Neural cell (in vitro differentiated cells): ENCODE measurements at regions not wholly inside any gene's neighbourhood (a gene's known extent, or its start where the extent isn't known, plus 50 kb on each side); places are given as distances from the start of the nearest gene placed in this dataset.

Source experiments
- H2AFZ ChIP-seq: fragments of 200-600, 300-800 bp; sonication (generic), shearing (Covaris generic); 2 replicates; pipeline ENCODE4 v1.6.0; 2014; ENCODE audit warnings: low read depth, mild to moderate bottlenecking, antibody characterized with exemption, low read length, moderate library complexity
- H3F3A ChIP-seq: fragments of 200-600 bp; shearing (Covaris generic); 2 replicates; pipeline ENCODE4 v1.6.1; 2016; ENCODE audit warnings: mild to moderate bottlenecking, moderate library complexity, mixed read lengths, antibody characterized with exemption, low read length; ENCODE audit not compliant: insufficient read depth, poor library complexity, severe bottlenecking
- H3K27ac ChIP-seq: fragments of 200-600, 300-800 bp; sonication (generic), shearing (Covaris generic); 2 replicates; pipeline ENCODE4 v1.5.1; 2014; ENCODE audit warnings: mild to moderate bottlenecking, low read length, moderate library complexity
- H3K27me3 ChIP-seq: fragments of 300-800, 200-600 bp; sonication (generic), shearing (Covaris generic); 2 replicates; pipeline ENCODE4 v1.6.0; 2014; ENCODE audit warnings: mild to moderate bottlenecking, low read depth, low read length, moderate library complexity; ENCODE audit not compliant: insufficient read depth
- H3K36me3 ChIP-seq: fragments of 300-800, 200-600 bp; sonication (generic), shearing (Covaris generic); 2 replicates; pipeline ENCODE4 v1.5.1; 2014; ENCODE audit warnings: mild to moderate bottlenecking, antibody characterized with exemption, low read length, moderate library complexity; ENCODE audit not compliant: insufficient read depth
- H3K4me2 ChIP-seq: fragments of 300-800, 200-600 bp; sonication (generic), shearing (Covaris generic); 2 replicates; pipeline ENCODE4 v1.6.0; 2014; ENCODE audit warnings: mild to moderate bottlenecking, low read length
- H3K4me3 ChIP-seq: fragments of 300-800, 200-600 bp; sonication (generic), shearing (Covaris generic); 2 replicates; pipeline ENCODE4 v1.5.1; 2014; ENCODE audit warnings: mild to moderate bottlenecking, low read length, moderate library complexity
- H3K79me2 ChIP-seq: fragments of 200-600 bp; shearing (Covaris generic); replicated peaks from 2 replicates; pipeline ENCODE4 v1.6.0; 2014; ENCODE audit warnings: mild to moderate bottlenecking, low read length, moderate library complexity; ENCODE audit not compliant: insufficient read depth
- H3K9ac ChIP-seq: fragments of 300-800, 200-600 bp; sonication (generic), shearing (Covaris generic); 2 replicates; pipeline ENCODE4 v1.6.1; 2016; ENCODE audit warnings: mild to moderate bottlenecking, low read length, mixed read lengths
- H3K9me2 ChIP-seq: fragments of 200-600 bp; shearing (Covaris generic); 2 replicates; pipeline ENCODE4 v1.6.1; 2016; ENCODE audit warnings: mild to moderate bottlenecking, low read length, mixed read lengths; ENCODE audit not compliant: insufficient read depth
- H3K9me3 ChIP-seq: fragments of 200-600, 300-800 bp; sonication (generic), shearing (Covaris generic); 2 replicates; pipeline ENCODE4 v1.6.1; 2016; ENCODE audit warnings: mild to moderate bottlenecking, mixed run types, low read length, moderate library complexity, mixed read lengths
- H4K20me1 ChIP-seq: fragments of 200-600 bp; shearing (Covaris generic); 2 replicates; pipeline ENCODE4 v1.6.1; 2016; ENCODE audit warnings: mild to moderate bottlenecking, mixed run types; ENCODE audit not compliant: insufficient read depth
- CTCF ChIP-seq: fragments of 450-650 bp; IDR thresholded peaks from 2 replicates; pipeline ENCODE4 v1.5.1; 2014; ENCODE audit warnings: antibody characterized with exemption, mild to moderate bottlenecking, moderate library complexity; ENCODE audit not compliant: poor library complexity, severe bottlenecking
- EP300 ChIP-seq: fragments of 450-650 bp; conservative IDR thresholded peaks from 2 replicates; pipeline ENCODE4 v1.6.1; 2014; ENCODE audit warnings: antibody characterized with exemption, mild to moderate bottlenecking, moderate library complexity; ENCODE audit not compliant: poor library complexity, severe bottlenecking
- EZH2 ChIP-seq: fragments of 200-600, 300-800 bp; shearing (Covaris generic), sonication (generic); IDR thresholded peaks from 2 replicates; pipeline ENCODE4 v1.6.1; 2014; ENCODE audit warnings: antibody characterized with exemption, low read length, borderline replicate concordance, mild to moderate bottlenecking; ENCODE audit not compliant: insufficient read depth, poor library complexity, severe bottlenecking
- MXI1 ChIP-seq: fragments of 450-650 bp; conservative IDR thresholded peaks from 2 replicates; pipeline ENCODE4 v1.6.1; 2014; ENCODE audit warnings: antibody characterized with exemption, mild to moderate bottlenecking; ENCODE audit not compliant: poor library complexity, severe bottlenecking
- POLR2AphosphoS5 ChIP-seq: IDR thresholded peaks from 2 replicates; pipeline ENCODE4 v1.6.1; 2012
- RAD21 ChIP-seq: fragments of 450-650 bp; conservative IDR thresholded peaks from 2 replicates; pipeline ENCODE4 v1.6.1; 2014; ENCODE audit warnings: antibody characterized with exemption, mild to moderate bottlenecking, moderate library complexity
- REST ChIP-seq: IDR thresholded peaks from 2 replicates; pipeline ENCODE4 v1.6.1; 2012; ENCODE audit warnings: borderline replicate concordance
- SMC3 ChIP-seq: fragments of 450-650 bp; conservative IDR thresholded peaks from 2 replicates; pipeline ENCODE4 v1.6.1; 2014; ENCODE audit warnings: antibody characterized with exemption, mild to moderate bottlenecking, moderate library complexity; ENCODE audit not compliant: poor library complexity
- TAF1 ChIP-seq: IDR thresholded peaks from 2 replicates; pipeline ENCODE4 v1.6.1; 2012; ENCODE audit warnings: low read depth

- H3K9me2 ChIP-seq, result no peaks in the 10 kb centered on the region
- H3K9me3 ChIP-seq, result no peaks in the 10 kb centered on the region
- H3K9ac ChIP-seq, result no peak overlapping the region
- H3K27ac ChIP-seq, result no peak overlapping the region
- H3K79me2 ChIP-seq, result no peaks in the 10 kb centered on the region
- no peak overlapping the region for H3K4me2 ChIP-seq
- H3K36me3 ChIP-seq, result no peaks in the 10 kb centered on the region
- no peak overlapping the region for H3K4me3 ChIP-seq
- no peak for TF ChIP-seq REST
- TF ChIP-seq MXI1, result no peak
- no peak for TF ChIP-seq RAD21
- no peak for TF ChIP-seq POLR2AphosphoS5
- TF ChIP-seq TAF1, result no peak
- no peak for TF ChIP-seq SMC3
- no peaks in the 10 kb centered on the region for H3F3A ChIP-seq
- H4K20me1 ChIP-seq, result no peaks in the 10 kb centered on the region
- H3K27me3 ChIP-seq, result no peaks in the 10 kb centered on the region
- H2AFZ ChIP-seq, result no peak overlapping the region
These were observed 288.0 kb upstream of the SFRP2 start for GRCh38 chr4:154076921-154077320.

GRCh38 chr4:154073107-154073822 lies 284.4 kb upstream of the SFRP2 start:
- Histone ChIP-seq H3F3A (no peaks in the 10 kb centered on the region), H3K27ac (no peak overlapping the region), H3K9me3 (no peaks in the 10 kb centered on the region), H3K9me2 (no peaks in the 10 kb centered on the region), H4K20me1 (no peaks in the 10 kb centered on the region), H3K36me3 (no peaks in the 10 kb centered on the region), H3K4me2 (no peak overlapping the region), H3K79me2 (no peaks in the 10 kb centered on the region), H3K27me3 (no peaks in the 10 kb centered on the region), H3K9ac (no peak overlapping the region), H3K4me3 (no peak overlapping the region), H2AFZ (no peak overlapping the region)
- no peak for TF ChIP-seq CTCF
- no peak for TF ChIP-seq EP300
- TF ChIP-seq EZH2, result no peak
- no peak for TF ChIP-seq SMC3
- no peak for TF ChIP-seq MXI1
- no peak for TF ChIP-seq RAD21
- no peak for TF ChIP-seq POLR2AphosphoS5
- no peak for TF ChIP-seq TAF1
- TF ChIP-seq REST, result no peak
